H1 (cell line): ENCODE measurements at regions not wholly inside any gene's neighbourhood (a gene's known extent, or its start where the extent isn't known, plus 50 kb on each side); places are given as distances from the start of the nearest gene placed in this dataset.

Source experiments
- BACH1 ChIP-seq: IDR thresholded peaks from 2 replicates; pipeline ENCODE4 v1.6.1; 2012; ENCODE audit warnings: low read length, improper control_type of control experiment
- CREB1 ChIP-seq: IDR thresholded peaks from 2 replicates; pipeline ENCODE4 v1.6.1; 2012; ENCODE audit warnings: inconsistent platforms
- EP300 ChIP-seq, 2 experiments: IDR thresholded peaks; 1 replicate in 1 of 2; 2 replicates in 1 of 2; pipeline ENCODE4 v1.6.1; 2011 to 2012; ENCODE audit warnings: low read depth in 2 of 2, low read length in 2 of 2, mild to moderate bottlenecking in 2 of 2, borderline replicate concordance in 1 of 2, inconsistent platforms in 1 of 2, moderate library complexity in 1 of 2
- JUND ChIP-seq: IDR thresholded peaks from 2 replicates; pipeline ENCODE4 v1.6.1; 2011; ENCODE audit warnings: mild to moderate bottlenecking, improper control_type of control experiment, low read length
- KDM1A ChIP-seq: fragments of 200-600, 300-600 bp; sonication (generic); IDR thresholded peaks from 2 replicates; pipeline ENCODE4 v1.7.1; 2016; ENCODE audit warnings: mild to moderate bottlenecking, low read length, borderline replicate concordance
- POLR2A ChIP-seq, 2 experiments: IDR thresholded peaks; 1 replicate in 1 of 2; 2 replicates in 1 of 2; pipeline ENCODE4 v1.6.1; 2011; ENCODE audit warnings: low read depth in 2 of 2, low read length in 2 of 2, mild to moderate bottlenecking in 2 of 2; ENCODE audit errors: control extremely low read depth in 1 of 2
- POLR2AphosphoS5 ChIP-seq: IDR thresholded peaks from 2 replicates; pipeline ENCODE4 v1.6.1; 2011; ENCODE audit warnings: low read depth, low read length
- RFX5 ChIP-seq: IDR thresholded peaks from 2 replicates; pipeline ENCODE4 v1.6.1; 2011; ENCODE audit warnings: low read depth, low read length, improper control_type of control experiment, borderline replicate concordance
- RXRA ChIP-seq: IDR thresholded peaks from 2 replicates; pipeline ENCODE4 v1.6.1; 2011; ENCODE audit warnings: low read depth, mild to moderate bottlenecking, low read length, moderate library complexity; ENCODE audit not compliant: insufficient read depth
- SIN3A ChIP-seq, 2 experiments: IDR thresholded peaks in 1 of 2; conservative IDR thresholded peaks in 1 of 2; 2 replicates each; pipeline ENCODE4 v1.6.1; 2011 to 2012; ENCODE audit warnings: low read length in 2 of 2, improper control_type of control experiment in 1 of 2, low read depth in 1 of 2, mild to moderate bottlenecking in 1 of 2
- SRF ChIP-seq: IDR thresholded peaks from 2 replicates; pipeline ENCODE4 v1.6.1; 2011; ENCODE audit warnings: mild to moderate bottlenecking, low read depth, low read length, moderate library complexity
- YY1 ChIP-seq: IDR thresholded peaks from 2 replicates; pipeline ENCODE4 v1.6.1; 2011; ENCODE audit warnings: low read depth, mild to moderate bottlenecking, low read length
- TF ChIP-seq, protein P1 (sequence below), 3 experiments: IDR thresholded peaks; 1 replicate in 2 of 3; 2 replicates in 1 of 3; pipeline versions ENCODE4 v1.5.1 to v1.6.1; 2011; ENCODE audit warnings: low read length in 3 of 3, mild to moderate bottlenecking in 3 of 3, inconsistent platforms in 2 of 3, low read depth in 1 of 3, moderate library complexity in 1 of 3; ENCODE audit not compliant: insufficient read depth in 1 of 3; ENCODE audit errors: control extremely low read depth in 1 of 3
- TF ChIP-seq, protein P2 (sequence below): IDR thresholded peaks from 2 replicates; pipeline ENCODE4 v1.6.1; 2012; ENCODE audit warnings: inconsistent platforms

DNA sequence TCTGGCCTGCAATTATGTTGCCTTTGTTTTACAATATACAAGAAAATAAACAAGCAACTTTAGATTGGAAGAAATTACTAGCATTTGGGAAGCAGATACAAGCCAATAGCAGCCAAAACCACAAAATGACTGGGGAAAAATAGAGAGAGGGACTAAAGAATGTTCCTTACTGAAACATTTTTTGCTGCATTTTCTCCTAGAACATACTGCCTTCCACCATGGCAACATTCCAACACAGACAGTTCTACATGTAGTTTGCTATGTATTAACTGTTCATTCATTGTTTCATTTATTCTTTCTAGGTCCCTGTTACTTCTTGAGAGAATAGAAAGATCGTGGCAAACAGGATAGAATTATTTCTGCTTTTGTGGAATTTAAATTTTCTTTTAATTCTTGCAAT is 530.2 kb downstream of the RPS29 start:
- no peak for TF ChIP-seq JUND
- TF ChIP-seq, protein P1, sequence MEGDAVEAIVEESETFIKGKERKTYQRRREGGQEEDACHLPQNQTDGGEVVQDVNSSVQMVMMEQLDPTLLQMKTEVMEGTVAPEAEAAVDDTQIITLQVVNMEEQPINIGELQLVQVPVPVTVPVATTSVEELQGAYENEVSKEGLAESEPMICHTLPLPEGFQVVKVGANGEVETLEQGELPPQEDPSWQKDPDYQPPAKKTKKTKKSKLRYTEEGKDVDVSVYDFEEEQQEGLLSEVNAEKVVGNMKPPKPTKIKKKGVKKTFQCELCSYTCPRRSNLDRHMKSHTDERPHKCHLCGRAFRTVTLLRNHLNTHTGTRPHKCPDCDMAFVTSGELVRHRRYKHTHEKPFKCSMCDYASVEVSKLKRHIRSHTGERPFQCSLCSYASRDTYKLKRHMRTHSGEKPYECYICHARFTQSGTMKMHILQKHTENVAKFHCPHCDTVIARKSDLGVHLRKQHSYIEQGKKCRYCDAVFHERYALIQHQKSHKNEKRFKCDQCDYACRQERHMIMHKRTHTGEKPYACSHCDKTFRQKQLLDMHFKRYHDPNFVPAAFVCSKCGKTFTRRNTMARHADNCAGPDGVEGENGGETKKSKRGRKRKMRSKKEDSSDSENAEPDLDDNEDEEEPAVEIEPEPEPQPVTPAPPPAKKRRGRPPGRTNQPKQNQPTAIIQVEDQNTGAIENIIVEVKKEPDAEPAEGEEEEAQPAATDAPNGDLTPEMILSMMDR (IDR thresholded peaks at IDR 0.05; ENCODE audit: control extremely low read depth in 1 of 3, insufficient read depth in 1 of 3, low read depth in 1 of 3, low read length in 3 of 3), result no peak
- no peak for TF ChIP-seq POLR2AphosphoS5
- TF ChIP-seq, protein P2, sequence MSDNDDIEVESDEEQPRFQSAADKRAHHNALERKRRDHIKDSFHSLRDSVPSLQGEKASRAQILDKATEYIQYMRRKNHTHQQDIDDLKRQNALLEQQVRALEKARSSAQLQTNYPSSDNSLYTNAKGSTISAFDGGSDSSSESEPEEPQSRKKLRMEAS, result no peak
- TF ChIP-seq RXRA, result no peak
- no peak for TF ChIP-seq CREB1
- TF ChIP-seq EP300 (IDR thresholded peaks at IDR 0.05; ENCODE audit: borderline replicate concordance in 1 of 2, low read depth in 2 of 2, low read length in 2 of 2), result no peak
- TF ChIP-seq BACH1, result no peak
- no peak for TF ChIP-seq YY1
- TF ChIP-seq POLR2A (IDR thresholded peaks at IDR 0.05; ENCODE audit: control extremely low read depth in 1 of 2, low read depth in 2 of 2, low read length in 2 of 2), result no peak
- no peak for TF ChIP-seq KDM1A
- no peak for TF ChIP-seq SRF
- TF ChIP-seq RFX5, result no peak
- TF ChIP-seq SIN3A (conservative IDR thresholded peaks at IDR 0.05 in 1 of 2, IDR thresholded peaks at IDR 0.05 in 1 of 2; ENCODE audit: low read depth in 1 of 2, low read length in 2 of 2), result no peak
